AG10803 (cell line): ENCODE measurements at regions not wholly inside any gene's neighbourhood (a gene's known extent, or its start where the extent isn't known, plus 50 kb on each side); places are given as distances from the start of the nearest gene placed in this dataset.

Experiments
- DNase-seq: peaks from one replicate; pipeline ENCODE4 v3.0.0; 2010; ENCODE audit warnings: low read depth
- H3K4me3 ChIP-seq: 2 replicates; pipeline ENCODE4 v1.5.1; 2011; ENCODE audit warnings: mild to moderate bottlenecking, low read length, control low read depth
- CTCF ChIP-seq: conservative IDR thresholded peaks from 2 replicates; pipeline ENCODE4 v1.5.1; 2011; ENCODE audit warnings: mild to moderate bottlenecking, low read length, control low read depth, inconsistent platforms

- no peak for DNase-seq
- no peak overlapping the region for H3K4me3 ChIP-seq
- no peak for TF ChIP-seq CTCF
These were observed 150.5 kb upstream of the THUMPD2 start for GRCh38 chr2:39929531-39929930.

GRCh38 chr2:39925312-39925711 lies 146.3 kb upstream of the THUMPD2 start:
- H3K4me3 ChIP-seq: no peak overlapping the region

GRCh38 chr2:39923455-39923854 lies 144.4 kb upstream of the THUMPD2 start:
- no peak for TF ChIP-seq CTCF
- no peak overlapping the region for H3K4me3 ChIP-seq
- DNase-seq: no peak

More at GRCh38 chr2:39925312-39925711, 146.3 kb upstream of the THUMPD2 start:
- no peak for DNase-seq
- no peak for TF ChIP-seq CTCF

GRCh38 chr2:39922679-39923405 lies 143.8 kb upstream of the THUMPD2 start:
- DNase-seq: no peak
- no peak for TF ChIP-seq CTCF
- H3K4me3 ChIP-seq: no peak overlapping the region

GRCh38 chr2:39920307-39920801 lies 141.3 kb upstream of the THUMPD2 start:
- DNase-seq: no peak
- H3K4me3 ChIP-seq: no peak overlapping the region
- no peak for TF ChIP-seq CTCF

- no peak for DNase-seq
- no peak overlapping the region for H3K4me3 ChIP-seq
- no peak for TF ChIP-seq CTCF
These were observed 140.7 kb upstream of the THUMPD2 start for GRCh38 chr2:39919511-39920306.
